CD4-positive, alpha-beta T cell treated with Interleukin-2 at 100 ng/mL for 4 hours (primary cell): ENCODE measurements at regions not wholly inside any gene's neighbourhood (a gene's known extent, or its start where the extent isn't known, plus 50 kb on each side); places are given as distances from the start of the nearest gene placed in this dataset.

Experiments
- DNase-seq: peaks from one replicate; pipeline ENCODE4 v3.0.0-alpha.2; 2020; ENCODE audit warnings: low spot score

DNA sequence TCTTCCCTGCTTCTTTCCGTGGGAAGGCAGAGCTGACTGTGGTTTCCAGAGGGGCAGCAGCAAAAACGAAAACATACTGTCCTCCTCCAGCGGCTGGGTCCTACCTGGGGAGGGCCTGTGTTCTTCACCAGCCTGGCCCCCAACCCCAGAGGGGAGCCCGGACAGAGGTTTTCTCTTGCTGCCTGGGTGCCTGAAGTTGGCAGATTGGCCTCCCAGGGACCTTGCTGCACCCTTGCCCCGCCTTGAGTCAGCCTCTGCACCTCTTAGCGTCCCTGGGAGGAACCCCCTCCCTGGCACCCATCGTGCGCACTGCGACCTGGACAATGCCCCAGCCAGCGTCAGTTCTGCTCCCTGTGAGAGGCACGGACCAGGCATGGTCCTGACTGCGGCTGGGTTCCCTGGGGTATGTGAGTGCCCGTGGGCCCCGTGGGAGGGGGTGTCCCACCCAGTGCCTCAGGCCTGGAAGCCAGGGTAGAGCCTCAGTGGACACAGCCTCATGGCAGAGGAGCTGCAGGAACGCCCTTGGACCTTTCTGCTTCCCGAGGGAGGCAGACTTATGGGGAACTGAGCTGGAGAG is 56.8 kb upstream of the PRR23E start:
- DNase-seq, result no peak

DNA sequence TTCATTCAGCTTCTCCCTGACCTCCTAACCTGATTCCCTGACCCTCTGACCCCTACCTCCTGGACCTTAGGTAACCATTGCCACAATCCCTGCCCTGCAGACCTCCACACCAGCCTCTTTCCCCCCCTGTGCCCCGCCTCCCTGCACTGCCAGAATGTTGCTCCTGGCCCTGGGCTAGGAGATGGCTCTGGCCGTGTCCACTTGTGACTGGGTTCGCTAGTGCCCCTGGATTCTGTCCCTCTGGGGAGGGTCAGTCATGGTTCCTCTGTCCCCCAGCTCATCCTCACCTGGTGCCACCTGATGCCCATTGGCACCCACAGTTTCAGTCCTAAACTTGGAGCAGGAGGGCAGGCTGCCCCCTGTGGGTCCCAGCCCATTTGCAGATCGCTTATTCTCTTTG is 56.2 kb upstream of the PRR23E start:
- no peak for DNase-seq

DNA sequence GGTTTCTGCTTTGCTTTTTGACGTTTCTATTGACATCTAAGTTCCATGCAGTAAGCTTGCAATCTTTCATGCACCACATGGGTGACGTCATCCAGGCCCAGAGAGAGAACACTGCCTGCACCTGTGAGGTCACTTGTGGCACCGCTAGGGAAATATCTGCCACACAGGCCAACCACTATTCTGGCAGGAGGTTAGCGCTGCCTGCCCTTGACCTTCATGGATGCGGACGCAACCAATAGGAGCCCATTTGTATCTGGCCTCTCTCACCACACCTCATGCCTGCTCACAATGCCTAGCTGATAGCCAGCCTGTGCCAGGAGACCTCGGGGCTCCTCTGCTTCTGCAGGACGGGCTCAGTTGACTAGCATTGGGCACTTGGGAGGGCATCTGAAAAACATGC is 55.8 kb upstream of the PRR23E start:
- no peak for DNase-seq

- no peak for DNase-seq
Measured at GRCh38 chr3:127137757-127138536, 55.0 kb upstream of the PRR23E start.

- DNase-seq, result no peak
Measured at GRCh38 chr3:127139601-127140500, 53.1 kb upstream of the PRR23E start.

DNA sequence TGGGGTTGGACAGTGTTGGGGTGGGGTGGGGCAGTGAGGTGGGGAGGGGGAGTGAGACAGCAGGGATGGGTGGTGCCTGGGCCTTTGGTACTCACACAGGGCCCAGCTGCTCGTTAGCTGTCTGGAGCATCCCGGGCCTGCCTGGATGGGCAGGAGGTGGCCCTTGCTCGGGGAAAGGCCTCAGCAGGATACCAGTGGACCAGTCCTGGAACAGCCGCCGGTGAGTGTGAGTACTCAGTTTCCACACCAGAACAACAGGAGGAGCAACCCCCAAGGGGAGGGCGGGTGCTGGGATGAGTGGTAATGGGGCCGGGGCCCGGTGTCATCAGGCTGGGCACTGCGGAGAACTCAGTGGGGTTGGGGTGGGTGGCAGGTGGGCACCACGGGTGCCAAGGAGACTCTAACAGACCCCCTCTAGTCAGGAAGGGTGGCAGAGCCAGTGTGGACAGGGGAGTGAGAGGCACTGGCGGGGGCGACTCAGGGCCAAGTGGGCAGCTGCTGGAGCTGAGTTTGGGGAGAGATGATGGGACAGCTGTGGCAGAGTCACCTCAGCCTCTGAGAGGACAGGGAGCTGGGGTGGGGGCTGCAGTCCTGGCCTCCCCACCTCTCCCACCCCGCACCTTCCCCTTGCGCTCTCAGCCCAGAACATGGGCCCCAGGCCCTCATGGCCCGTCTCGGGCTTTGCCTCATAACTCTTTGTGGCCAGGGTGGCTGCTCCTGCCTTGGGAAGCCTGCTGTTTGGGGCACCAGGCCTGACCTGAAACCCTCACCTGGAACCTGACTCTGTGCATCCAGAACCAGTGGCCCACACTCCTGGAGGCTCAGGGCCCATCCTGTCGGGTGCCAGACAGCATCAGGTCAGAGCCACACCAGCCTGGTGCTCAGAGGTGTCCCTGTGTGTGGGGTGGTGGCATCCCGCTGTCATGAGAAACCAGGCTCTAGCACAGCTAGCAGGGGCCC is 52.1 kb upstream of the PRR23E start:
- DNase-seq, result no peak

GRCh38 chr3:127141921-127142730 is 50.8 kb upstream of the PRR23E start:
- no peak for DNase-seq
